GM21619 (cell line): ENCODE measurements at regions not wholly inside any gene's neighbourhood (a gene's known extent, or its start where the extent isn't known, plus 50 kb on each side); places are given as distances from the start of the nearest gene placed in this dataset.

Source experiments
- ATAC-seq: cut with Tn5 transposase; IDR thresholded peaks from one replicate; pipeline ENCODE4 v1.9.1; 2021; ENCODE audit not compliant: unreplicated experiment

DNA sequence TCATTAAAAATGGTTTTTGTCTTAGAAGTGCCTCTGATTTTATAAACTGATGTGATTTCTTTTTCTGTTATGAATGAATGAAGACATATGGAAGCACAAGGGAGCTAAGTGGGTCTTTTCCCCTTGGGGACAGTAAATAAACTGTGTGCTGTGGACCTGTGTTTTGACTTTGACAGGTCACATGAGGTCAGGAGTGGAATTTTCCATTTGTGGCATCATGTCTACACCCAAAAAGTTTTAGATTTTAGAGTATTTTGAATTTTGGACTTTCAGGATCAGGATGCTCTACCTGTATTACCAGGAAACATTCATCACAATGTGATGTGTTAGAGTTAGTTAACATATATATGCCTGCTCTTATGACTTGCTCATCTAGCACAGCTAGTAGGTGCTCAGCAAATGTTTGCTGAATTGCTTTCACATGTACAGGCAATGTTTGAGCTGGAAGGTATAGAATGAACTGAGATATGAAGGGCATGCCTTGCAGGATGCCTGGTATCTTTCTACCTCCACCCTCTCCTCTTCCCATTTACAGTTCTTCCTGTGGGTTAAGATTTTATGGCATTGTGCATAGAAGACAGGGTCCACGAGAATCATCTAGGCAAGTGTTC is 73.2 kb upstream of the NR3C1 start:
- ATAC-seq = no peak

DNA sequence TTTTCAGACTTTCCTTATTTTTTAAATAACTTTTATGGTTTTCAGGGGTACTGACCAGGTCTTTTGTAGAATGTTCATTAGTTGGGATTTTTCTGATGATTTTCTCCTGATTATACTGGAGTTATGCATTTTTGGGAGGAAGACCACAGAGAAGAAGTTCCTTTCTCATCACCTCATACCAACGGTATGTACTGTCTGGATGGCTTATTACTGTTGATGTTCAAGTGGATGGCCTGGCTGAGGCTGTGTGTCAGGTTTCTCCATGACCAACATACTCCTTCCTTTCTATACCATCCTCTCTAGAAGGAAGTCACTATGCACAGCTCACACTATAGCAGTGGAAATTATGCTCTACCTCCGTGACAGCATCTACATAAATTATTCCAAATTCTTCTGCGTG is 71.1 kb upstream of the NR3C1 start:
- ATAC-seq = no peak

DNA sequence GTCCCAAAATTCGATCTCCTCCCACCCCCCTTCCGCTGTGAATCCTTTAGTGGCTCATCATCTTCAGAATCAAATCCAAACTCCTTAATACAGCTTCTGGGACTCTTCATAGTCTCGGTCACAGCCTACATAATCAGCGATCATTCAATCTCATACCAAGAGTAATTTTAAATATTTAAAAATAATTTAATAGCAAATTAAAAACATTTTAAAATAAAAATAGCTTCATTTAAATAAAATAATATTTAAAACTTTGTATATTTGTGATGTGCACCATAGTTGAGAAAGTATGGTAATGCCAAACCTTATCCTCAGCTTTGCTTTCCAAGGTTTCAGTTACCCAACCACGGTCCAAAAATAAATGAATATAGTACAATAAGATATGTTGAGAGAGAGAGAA is 70.0 kb upstream of the NR3C1 start:
- ATAC-seq = no peak

DNA sequence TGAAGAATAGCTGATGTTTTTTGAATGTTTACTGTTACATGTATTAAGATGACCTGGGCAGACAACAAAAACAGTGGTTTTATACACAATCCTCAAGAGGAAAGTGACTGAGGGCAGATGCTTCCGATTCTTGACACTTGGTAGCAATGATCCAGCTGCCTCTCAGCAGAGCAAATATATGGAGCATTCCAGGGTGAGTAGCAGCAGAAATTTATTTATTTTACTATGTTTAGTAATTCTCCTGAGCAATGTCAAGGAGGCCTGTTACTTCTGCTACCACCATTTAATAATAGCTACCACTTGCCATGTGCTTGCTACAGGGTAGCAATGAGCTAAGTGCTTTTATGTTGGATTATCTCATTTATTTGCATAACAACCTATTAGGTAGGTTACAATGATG is 69.1 kb upstream of the NR3C1 start:
- ATAC-seq = no peak

DNA sequence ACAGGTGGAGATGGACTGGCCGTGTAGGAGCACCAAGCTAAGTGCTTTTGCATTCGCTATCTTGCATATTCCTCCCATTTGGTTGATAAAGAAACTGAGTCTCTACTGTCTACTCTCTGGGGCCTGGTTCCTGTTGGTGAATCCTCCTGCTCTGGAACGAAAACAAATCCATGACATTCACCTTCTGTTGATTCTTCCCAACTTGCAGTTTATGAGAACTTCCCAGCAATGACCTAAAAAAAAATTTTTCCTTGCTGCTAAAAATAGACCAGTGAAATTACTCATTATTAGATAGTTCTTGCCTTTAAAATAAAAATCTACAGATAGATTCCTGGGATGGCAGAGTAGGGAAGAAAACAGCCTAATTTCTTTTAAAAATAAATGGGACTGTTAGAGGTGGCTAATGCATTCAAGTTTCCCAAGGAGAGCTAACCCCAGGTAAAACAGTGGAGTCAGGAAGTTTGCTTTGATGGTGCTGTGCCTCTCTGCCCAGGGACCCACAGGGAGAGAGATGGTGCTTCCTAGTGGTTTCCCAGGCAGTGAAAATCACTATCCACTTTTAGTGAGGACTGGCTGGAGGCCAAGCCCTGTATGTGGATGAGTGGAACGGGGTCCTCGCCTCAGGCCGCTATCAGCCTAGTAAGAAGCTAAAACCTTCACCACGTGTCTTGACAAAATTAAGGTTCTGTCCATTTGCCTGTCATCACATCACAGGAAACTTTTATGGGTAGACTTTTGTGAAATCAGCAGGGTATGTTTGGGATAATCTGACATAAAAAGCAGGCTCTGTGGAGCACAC is 68.4 kb upstream of the NR3C1 start:
- ATAC-seq = no peak

DNA sequence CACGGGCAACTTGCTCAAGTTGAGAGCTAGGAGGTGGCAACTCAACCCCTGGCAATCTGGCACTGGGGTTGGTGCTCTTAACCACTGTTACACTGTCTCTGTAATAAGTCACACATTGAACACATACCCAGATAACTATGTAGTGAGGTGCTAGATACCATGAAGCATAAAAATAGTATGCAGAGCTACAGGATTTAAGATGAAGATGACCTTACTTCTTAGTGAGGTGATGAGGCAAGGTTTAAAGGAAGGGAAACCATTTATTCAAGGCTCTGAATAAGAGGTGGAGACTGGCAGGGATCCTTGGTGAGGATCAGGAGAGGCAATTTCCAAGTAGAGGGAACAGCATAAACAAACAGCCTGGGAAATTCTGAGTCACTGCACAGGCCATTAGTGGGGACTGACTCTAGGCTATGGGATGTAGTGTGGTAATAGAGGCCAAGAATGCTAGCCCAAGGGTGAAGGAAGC is 67.6 kb upstream of the NR3C1 start:
- ATAC-seq = no peak

DNA sequence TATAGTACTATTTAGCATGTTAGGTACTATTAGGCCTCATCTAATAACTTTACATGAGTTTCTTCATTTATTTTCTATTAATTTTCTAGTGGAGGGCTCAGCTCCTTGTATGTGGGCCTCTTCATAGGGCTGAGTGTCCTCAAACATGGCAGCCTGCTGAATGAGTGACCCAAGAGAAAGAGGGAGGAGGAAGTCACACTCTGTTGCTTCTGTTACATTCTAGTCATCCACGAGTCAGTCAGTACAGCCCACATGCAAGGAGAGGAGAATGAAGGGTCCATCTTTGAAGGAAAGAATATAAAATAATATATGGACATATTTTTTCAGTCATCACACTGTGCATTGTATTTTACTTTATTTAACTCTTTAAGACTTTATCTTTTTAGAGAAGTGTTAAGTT is 66.6 kb upstream of the NR3C1 start:
- no peak for ATAC-seq

DNA sequence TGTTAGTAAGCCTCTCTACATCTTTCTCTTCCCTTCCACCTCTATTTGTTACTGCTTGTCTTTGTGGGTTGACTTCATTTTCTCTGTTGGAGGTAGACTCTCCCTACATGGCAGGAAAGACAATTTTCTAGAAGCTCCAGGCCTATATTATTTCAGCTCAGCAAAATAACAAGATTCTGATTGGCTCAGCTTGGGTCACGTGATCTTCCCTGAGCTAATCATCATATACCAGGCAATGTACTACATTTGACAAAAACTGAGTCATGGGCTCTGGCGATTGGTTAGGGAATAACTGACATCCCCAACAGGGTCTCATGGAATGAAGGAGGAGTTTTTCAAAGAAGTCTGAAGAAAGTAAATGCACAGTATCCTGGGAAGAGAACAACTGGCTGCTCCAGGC is 65.6 kb upstream of the NR3C1 start:
- ATAC-seq = no peak

DNA sequence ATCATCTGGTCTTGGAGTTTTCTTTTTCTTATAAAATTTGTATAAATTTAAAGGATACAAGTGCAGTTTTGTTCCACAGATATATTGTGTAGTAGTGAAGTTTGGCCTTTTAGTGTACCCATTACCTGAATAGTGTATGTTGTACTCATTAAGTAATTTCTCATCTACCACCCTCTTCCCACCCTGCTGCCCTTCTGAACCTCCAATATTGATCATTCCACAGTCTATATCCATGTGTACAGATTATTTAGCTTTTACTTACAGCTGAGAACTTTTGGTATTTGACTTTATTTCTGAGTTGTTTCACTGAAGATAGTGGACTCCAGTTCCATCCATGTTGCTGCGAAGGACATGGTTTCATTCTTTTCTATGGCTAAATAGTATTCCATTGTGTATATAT is 63.1 kb upstream of the NR3C1 start:
- ATAC-seq = no peak

DNA sequence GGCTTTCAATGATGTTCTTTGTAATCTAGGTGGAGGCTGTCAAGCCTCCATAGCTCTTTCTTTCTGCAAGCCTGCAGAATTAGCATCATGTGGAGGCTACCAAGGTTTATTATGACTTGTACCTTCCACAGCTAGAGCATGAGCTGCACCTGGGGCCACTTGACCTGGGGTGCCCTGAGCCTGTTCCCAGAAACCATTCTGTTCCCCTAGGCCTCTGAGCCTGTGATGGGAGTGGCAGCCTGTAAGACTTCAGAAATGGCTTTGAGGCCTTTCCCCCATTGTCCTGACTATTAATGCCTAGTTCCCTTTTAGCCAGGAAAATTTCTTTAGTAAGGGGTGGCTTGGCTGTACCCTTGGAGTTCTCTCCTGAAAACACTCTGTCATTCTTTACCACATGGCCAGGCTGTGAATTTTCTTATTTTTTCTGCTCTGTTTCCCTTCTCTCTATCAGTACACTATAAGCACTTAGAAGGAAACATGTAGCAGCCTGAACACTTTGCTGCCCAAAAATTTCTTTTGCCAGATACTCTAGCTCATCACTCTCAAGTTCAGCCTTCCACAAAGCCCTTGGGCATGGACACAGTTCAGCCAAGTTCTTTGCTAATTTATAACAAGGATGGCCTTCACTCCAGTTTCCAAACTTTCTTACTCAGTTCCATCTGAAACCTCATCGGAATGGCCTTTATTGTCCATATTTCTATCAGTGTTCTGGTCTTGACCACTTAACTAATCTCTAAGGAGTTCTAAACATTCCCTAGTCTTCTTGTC is 61.4 kb upstream of the NR3C1 start:
- no peak for ATAC-seq

DNA sequence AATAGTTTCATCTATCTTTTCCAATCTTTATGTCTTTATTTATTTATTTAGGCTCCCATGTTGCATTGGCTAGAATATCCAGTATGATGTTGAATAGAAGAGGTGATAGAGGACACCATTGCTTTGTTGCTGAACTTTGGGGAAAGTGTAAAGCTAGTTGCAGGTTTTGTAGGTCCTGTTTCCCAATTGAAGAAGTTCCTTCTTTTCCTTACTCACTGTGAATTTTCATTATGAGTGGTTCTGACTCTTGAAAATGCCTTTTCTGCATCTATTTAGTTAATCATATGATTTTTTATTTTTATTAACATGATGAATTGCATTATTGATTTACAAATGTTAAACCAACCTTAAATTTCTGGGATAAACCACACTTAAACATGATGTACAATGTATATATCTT is 58.9 kb upstream of the NR3C1 start:
- no peak for ATAC-seq

DNA sequence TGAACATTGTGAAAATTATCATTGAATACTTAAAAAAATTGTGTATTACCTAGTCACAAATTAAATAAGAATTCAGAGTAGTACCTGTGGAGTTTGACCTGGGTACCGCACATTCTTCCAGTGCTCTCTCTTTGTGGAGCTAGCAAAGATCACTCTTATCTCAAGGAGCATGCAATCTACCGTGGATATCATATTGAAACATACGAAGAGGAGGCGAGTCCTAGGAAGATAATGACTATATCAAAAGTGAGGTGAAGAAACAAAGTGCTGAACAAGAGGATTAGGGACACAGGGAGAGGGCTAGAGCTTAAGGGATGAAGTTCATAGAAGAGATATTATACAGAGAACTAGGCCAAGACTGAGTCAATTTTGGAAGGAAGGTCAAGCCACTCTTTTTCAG is 55.9 kb upstream of the NR3C1 start:
- no peak for ATAC-seq

DNA sequence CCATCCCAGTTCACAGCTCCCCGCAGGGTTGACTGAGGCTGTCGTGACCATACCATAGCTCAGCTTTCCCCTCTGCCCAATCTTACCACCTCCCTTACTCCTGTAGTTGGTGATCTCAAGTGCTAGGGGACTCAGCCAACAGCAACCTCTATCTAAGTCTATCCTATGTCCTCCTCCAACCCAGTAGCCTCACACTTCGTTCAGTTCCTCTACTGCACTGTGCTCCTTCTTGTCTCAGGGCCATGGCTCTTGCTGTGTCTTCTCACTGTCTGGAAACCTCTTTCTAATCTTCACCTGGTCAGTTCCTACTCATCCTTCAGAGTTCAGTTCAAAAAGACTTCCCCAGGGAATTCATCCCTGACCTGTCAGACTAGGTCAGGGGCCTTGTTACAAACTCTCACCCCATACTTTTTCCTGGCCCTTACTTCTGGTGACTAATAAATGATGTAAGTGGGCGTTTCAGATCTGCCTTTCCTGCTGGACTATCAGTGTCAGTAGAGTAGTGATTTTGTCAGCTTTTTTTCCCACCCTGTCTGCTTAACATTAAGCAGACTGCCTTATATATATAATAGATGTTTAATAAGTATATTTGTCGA is 53.6 kb upstream of the NR3C1 start:
- ATAC-seq = no peak

DNA sequence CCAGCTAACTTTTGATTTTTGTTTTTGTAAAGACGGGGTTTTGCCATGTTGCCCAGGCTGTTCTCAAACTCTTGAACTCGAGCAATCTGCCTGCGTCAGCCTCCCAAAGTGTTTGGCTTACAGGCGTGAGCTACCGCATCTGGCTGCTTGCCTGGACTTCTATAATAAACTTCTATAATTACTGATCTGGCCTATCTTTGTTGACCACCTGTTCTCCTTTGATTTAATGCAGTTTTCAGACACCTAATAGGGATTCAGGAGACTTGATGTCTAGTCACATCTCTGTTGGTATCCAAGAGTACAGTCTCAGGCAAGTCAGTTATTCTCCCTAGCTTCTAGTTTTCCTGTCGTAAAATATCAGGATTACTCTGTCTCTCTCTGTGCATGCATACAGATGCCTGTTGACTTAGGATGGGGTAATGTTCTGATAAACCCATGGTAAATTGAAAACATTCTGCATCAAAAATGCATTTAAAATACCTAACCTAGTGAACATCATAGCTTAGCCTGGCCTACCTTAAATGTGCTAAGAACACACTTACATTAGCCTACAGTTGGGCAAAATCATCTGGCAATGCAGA is 51.5 kb upstream of the NR3C1 start:
- no peak for ATAC-seq

DNA sequence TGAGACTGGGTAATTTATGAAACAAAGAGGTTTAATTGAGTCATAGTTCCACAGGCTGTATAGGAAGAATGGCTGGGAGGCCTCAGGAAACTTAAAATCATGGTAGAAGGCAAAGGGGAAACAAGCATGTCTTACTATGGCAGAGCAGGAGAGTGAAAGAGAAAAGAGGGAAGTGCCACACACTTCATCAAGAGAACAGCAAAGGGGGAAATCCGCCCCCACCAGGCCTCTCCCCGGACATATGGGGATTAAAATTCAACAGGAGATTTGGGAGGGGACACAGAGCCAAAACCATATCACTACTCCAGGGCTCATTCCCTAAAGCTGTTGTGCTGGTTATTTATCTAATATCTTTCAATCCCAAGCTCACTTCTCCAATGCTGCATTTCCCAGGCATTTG is 50.2 kb upstream of the NR3C1 start:
- no peak for ATAC-seq
